NCI-H2029 treated with DMSO at 0.1 percent for 48 hours (cell line): ENCODE measurements at regions not wholly inside any gene's neighbourhood (a gene's known extent, or its start where the extent isn't known, plus 50 kb on each side); places are given as distances from the start of the nearest gene placed in this dataset.
"Not testable (repeated sequence)": the region's sequence is repeated elsewhere in the genome, so short reads cannot be mapped to it uniquely, and the experiment has no call there.

Experiments used
- DNase-seq: peaks from one replicate; lab custom pipeline; 2025; lab: John Stamatoyannopoulos, UW

GRCh38 chr11:28820296-28820989, 712.3 kb downstream of the METTL15 start:
- no peak for DNase-seq

DNA sequence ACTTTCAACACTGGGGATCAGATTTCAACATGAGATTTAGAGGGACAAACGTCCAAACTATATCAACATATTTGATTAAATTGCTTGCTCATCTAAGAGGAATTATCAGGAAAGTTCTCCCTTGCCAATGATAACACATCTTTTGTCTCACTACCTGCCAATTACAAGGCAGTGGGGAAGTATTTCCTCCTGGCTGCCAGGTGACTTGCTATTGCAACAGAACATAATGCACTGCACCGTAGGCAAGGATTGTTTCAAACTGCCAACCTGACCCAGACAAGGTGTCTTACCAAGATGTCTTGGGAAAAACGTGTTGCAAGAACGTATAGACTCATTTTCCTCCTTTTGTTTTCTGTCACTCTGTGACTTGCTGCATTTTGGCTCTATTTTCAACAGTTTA, 711.6 kb downstream of the METTL15 start:
- no peak for DNase-seq

DNA sequence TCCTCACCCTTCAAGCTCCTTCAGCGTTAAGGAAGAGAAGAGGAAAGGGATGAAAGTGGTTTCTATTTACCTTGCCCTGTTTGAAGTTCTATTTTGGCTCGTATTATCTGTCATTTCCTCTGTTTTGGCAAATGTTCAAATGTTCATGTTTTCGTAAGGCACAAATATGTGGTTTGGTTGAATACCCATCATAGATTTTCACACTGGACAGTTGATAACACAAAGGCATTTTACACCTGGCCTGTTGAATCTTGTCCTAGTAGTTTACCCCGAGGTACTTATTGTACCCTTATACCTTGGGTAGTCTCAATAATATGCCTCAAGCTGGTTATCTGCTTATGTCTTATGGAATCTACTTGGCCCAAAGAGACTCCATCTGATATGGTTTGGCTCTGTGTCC, 706.9 kb downstream of the METTL15 start:
- no peak for DNase-seq

GRCh38 chr11:28808771-28809170, 700.6 kb downstream of the METTL15 start:
- DNase-seq: no peak

DNA sequence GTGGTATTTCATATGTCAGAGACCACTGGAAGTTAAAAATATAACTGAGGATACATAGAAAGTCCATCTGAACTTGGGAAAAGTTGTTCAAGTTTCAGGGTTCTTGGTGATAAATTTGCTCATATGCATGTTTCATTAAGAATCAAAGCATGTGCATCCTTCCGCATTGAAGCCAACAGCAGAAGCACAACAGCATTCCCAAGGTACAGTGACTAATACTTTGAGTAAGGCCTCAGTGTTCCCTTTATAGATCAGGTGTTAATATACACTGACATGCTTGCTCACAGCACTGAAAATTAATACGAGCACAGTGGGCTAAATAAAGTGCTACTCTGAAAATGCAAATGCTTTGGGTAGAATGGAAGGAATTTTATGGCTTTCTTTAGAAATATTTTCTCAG, 691.1 kb downstream of the METTL15 start:
- DNase-seq: no peak

DNA sequence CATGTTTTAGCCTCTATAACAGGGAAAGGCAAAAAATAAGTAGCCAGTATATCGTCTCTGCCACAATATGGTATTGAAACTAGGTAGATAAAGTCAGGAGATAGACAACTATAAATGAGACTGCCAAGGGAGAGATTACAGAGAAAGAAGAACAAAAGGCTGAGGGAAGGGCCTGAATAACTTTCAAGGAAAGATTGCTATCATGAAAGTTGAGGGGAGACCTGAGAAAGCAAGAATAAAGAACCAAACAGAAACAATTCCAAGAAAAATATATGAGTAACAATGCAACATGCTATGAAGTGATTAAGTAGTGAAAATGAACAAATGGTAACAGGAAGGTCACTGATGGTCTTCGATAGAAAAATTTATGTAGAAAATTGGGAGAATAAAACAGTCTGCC, 690.1 kb downstream of the METTL15 start:
- no peak for DNase-seq

DNA sequence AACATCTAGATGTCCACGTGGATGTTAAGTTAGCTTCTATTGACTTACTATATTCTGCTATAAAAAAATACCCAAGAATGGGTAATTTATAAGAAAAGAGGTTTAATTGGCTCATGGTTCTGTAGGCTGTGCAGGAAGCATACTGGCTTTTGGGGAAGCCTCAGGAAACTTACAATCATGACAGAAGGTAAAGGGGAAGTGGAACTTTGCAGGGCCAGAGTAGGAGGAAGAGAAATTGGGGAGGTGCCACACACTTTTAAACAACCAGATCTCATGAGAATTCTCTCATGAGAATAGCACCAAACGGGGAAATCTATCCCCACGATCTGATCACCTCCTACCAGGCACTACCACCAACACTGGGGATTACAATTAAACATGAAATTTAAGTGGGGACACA, 689.3 kb downstream of the METTL15 start:
- no peak for DNase-seq

DNA sequence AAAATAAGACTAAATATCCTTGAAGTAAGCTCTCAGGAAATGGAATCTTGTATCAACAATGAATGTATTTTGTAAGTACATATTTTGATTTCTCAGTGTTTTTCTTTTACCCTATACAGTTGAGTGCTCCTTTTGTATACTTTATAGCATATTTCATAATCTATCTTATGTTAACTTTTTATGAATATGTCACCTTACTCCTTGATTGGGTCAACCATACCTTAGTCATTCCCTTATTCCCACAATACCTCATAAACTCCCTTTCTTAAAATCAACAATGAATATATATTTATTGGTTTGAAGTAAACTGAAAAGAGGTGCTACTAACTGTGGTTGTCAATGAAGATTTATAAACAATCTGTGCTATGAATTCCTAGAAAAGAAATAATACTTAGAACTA, 686.2 kb downstream of the METTL15 start:
- DNase-seq: no peak

GRCh38 chr11:28793282-28793738, 685.1 kb downstream of the METTL15 start:
- no peak for DNase-seq

GRCh38 chr11:28792856-28793255, 684.7 kb downstream of the METTL15 start:
- DNase-seq: no peak

- not testable (repeated sequence) for DNase-seq
These were observed 679.7 kb downstream of the METTL15 start for GRCh38 chr11:28787897-28788296.

DNA sequence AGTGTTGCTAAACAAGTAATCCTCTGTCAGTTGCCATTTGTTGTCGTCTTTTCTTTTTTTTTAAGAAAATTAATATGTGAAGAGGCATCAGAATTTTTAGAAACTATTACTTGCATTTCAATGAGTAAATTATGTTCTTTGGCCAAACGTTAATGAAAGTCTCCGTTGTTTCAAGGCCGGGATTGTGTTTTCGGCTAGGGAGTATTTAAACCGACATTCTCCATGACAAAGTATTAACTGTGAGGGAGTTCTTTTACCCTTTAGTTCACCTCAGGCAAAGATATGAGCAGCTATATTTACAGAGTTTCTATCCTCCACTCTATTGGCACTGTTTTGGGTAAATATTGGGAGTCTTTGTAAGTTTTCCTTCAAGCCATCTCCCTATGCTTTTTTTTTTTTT, 668.9 kb downstream of the METTL15 start:
- DNase-seq: no peak

DNA sequence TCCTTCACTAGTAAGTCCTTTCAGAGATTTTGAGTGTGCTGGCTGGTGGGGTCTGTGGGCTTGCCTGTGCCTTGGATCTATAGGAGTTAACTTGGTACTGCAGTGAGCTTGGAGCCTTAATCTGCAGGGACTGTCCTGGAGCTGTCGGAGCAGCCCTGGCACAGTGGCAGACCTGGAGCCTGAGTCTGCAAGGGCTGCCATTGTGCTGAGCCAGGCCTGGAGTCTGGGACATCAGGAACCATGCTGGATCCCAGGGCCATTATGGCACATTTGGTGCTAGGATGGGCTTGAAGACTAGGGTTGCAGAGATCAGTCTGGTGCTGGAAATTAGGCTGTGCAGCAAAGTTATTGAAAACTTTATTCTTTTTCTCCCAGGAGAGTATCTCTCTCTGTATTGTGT, 665.4 kb downstream of the METTL15 start:
- no peak for DNase-seq

- DNase-seq: no peak
These were observed 662.6 kb downstream of the METTL15 start for GRCh38 chr11:28770806-28771205.

DNA sequence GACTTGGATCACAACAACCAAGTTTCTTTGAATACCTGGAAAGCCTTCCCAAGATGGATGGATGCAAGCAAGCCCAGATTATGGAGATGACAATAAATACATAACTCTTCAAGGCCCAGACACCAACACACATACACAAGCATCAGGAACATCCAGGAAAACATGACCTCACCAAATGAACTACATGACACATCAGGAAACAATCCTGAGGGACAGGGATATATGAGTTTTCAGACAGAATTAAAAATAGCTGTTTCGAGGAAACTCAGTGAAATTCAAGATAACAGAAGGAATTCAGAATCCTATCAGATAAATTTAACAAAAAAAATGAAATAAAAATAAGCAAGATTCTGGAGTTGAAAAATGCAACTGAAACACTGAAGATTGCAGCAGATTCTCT, 659.4 kb downstream of the METTL15 start:
- DNase-seq: no peak

DNA sequence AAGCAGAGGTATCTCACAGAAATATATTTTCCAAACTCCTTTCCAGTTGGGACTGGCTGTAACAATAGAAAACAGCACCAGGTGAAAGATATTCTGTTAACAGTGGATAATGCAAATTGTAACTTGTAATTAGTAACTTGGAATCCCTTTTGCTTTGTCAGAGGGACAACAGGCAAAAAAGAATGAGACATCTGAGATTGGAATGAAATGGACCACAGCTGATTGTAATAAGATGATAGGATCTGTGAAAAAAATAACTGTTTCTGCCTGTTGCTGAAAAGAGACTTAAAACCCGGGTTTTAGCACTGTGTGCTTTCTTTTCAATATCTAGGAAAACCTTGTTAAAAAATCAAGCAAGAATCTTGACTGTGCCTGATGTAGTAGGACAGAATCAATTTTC, 655.7 kb downstream of the METTL15 start:
- DNase-seq: no peak

- DNase-seq: no peak
These were observed 655.0 kb downstream of the METTL15 start for GRCh38 chr11:28763151-28763550.

DNA sequence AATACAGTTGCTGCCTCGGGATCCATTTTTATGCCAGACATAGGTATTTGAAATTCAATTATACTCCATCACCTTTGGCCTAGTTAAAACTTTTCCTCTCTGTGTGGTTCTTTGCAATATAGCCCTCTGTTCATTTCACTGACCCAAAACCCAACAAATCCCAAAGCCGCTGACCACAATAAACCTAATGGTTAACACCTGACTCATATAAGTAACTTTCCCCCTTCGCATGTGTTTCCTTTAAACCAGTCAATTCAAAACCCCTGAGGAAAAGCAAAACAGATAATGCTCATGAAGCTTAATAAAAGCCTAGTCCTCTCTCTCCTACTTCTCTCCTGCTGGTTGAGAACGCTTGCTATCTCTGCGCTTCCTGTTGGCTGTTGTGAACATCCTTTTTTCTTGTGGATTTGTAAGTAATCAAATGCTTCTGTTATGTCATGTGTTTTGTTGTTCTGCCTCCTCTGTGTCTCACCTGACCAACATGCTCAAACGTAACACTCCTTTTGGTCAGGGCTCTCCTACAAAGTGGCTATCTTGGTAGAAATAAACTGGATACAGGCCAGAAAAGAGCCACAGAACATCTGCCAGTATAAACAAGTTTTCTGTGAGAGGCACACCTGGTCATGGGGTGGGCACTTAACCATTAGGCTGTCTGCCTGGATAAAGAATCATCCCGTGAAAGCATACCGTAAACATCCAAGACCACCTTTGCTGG, 652.6 kb downstream of the METTL15 start:
- DNase-seq: peak; percentile 60

DNA sequence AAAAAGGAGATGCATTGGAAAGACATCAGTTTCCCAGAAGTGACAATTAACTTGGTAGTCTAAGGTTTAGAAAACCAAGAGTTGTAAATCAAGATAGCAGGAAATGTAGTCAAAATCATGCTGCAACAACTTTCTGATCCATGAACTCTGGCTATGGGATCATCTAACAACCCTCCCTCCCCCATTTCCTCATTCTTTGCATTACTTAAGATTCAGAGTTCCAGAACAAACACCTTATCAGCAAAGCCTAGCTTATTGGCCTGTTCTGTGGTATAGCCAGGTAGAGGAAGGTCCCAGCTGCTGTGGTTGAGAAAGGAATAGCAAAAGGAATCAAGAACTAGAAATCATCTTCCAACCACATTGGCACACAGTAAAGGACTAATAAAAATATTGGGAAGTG, 651.1 kb downstream of the METTL15 start:
- DNase-seq: no peak

GRCh38 chr11:28757725-28758515, 649.7 kb downstream of the METTL15 start:
- no peak for DNase-seq

GRCh38 chr11:28756977-28757376, 648.8 kb downstream of the METTL15 start:
- DNase-seq: no peak

DNA sequence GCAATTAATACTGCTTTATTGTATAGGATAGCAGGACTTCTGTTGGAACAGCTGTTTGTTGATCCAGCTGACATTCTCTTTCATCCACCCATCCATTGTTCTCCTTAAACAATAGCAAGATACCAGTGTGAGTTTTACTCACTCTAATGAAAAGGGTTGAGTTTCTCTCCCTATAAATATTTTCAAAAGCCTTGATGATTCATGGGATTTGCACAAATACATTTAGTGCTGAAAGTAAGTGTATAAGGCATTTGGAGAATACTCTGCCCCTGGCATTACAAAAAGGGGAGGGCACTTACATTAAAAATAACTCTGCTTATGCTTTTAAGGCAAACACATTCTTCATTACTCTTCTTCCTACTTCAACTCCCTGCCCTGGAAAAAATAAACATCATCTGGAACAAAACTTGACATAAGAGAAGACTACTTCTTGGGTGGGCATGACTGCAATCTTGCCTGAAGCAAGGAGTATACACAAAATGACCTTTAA, 634.9 kb downstream of the METTL15 start:
- no peak for DNase-seq
